HG02798 (cell line): ENCODE measurements at regions not wholly inside any gene's neighbourhood (a gene's known extent, or its start where the extent isn't known, plus 50 kb on each side); places are given as distances from the start of the nearest gene placed in this dataset.
A peak's percentile ranks its signal among the peaks of the same experiment; 100 is the strongest.
"Not testable (repeated sequence)": the region's sequence is repeated elsewhere in the genome, so short reads cannot be mapped to it uniquely, and the experiment has no call there.

ENCODE experiments used
- ATAC-seq: cut with Tn5 transposase; IDR thresholded peaks from one replicate; pipeline ENCODE4 v1.9.1; 2021; ENCODE audit warnings: mild to moderate bottlenecking; ENCODE audit not compliant: unreplicated experiment, poor library complexity

DNA sequence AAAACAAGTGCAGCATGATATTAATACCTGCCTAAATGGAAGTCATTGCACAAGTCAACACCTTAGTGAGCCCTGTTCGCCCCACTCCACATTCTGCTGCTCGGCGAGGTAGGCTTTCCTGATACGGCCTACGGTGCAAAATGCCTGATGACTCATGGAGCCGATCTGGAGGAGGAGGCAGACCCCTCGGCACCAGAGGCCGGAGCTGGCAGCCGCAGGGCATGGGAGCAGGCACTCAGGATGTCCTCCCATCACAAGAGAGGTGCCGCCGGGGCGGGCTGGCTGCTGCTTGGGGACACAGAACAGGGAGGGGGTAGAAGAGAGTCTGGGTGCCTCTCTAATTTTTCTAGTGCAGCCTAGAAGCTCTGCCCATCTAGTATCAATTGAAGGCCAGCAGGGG lies 418.5 kb upstream of the MGMT start:
- no peak for ATAC-seq

DNA sequence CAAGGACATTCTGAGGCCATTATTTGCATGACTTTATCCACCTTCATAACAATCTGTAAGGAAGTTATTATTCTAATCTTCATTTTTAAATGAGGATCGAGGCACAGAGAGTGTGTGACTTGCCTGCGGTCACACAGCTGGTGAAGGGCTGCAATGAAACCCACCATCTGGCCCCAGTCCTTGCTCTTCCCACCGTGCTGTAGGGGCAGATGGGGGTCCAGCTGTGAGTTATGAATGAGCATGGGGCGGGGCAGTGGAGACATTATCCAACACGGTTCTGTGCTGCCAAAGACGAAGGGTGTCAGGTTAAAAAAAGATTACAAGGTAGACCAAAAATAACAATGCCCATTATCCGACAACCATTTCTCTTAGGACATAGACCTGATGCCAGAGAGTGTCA lies 417.5 kb upstream of the MGMT start:
- no peak for ATAC-seq

DNA sequence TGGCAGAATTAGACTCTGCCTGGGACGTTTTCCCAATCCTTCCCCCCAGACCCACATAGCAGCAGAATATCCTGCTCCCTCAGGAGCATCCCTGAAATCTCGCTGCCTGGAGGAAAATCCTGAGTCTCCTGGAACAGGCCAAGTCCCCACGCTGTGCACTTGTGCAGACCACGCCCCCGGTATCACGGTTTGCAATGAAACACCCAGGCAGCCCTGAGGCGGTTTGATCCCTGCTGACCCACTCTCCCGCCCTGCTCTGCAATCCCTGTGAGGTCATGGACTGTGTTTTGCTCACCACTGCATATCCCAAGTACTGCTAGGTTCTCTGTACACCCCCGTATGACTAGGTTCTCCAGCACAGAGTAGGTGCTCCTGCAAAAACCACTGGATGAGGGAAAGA lies 411.8 kb upstream of the MGMT start:
- no peak for ATAC-seq

DNA sequence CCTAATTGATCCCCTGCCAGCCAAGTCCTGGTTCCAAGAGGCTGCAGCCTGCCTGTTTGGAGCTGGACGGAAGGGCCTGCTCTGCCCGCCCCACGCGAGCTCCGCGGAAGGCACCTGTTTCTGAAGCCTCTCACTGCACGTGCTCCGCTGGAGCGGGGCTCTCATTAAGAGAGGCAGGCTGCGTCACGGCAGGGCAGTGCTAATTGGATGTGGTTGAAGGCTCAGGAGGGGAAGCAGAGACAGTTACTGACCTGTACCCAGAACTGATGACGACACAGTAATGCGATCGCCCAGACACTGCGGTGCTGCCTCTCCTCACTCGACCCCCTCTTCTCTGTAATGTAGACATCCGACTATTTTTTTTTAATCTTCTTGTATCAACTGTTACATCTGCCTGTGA lies 411.1 kb upstream of the MGMT start:
- ATAC-seq, result no peak

DNA sequence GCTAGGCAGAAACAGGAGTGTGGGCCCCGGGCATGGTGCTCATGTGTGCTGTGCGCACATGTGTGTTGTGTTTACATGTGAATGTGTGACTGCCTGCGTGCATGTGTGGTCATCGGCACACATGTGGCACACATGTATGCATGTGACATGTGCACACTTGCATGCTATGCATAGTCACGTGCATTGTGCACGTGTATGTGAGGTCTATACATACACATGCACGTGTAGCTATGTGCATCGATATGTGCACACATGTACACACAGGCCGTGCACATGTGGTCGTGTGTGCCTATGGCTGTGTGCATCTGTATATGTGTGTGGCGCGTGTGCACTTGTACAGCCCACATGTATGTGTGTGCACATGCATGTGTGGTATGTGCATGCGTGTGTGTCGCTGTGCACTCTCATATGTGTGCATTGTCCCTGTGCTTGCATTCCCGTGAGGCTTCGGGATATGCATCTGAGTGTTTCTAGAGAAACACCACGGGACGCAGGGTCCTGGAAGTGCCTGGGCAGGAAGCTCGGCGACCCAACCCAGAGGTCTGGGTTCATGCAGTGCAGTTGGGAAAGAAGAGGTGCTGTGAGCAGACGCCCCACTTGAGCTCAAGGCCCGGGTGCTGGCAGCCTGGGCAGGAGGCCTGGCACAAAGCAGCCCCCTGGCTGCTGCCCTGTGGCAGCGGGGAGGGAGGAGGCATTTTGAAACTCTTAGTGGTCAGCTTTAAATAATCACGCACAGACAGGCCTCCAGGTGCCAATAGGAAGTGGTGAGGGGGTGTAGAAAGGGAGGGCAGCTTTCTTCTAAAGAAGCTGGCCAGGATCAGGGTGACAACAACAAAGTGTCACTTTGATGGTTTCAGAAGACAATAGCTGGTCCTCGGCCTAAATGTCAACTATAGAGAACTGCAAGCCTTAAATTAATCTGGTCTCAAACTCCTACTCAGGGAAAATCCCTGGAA lies 410.0 kb upstream of the MGMT start:
- no peak for ATAC-seq

DNA sequence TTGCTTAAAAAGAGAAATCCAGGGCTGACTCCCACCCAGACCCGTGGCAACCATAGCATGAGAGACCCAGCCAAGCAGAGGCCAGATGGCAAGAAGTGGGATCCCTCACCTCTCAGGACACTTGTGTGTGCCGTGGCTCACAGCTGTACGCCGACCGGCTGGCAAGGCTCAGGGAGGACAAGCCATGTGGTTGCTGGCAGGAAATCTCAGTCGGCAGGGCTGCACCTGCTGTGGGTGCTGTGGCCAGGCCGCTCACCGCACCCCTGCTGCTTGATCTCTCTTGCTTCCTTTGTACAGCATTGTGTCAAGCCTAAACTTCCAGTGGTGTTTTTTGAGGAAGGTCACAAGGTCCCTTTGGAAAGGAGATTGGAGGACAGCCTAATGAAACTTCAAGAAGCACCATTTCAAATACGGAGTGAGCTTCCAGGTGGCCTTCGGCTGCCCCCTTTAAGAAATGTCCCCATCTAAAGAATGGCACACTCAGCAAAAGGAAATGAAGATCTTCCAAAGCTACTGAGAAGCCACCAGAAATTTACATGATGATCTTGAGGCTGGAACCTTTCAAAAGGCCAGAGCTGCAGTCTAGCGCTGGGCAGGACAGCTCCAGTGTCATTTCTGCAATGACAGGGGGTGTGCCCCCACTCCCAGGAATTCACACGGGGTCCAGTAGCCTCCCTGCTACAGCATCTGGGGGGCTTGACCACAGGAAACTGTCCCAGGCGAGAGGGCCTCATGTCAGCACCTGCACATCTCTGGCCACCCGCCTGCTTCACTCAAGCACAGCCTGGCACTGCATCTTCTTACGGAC lies 409.0 kb upstream of the MGMT start:
- peak; percentile 73 for ATAC-seq

DNA sequence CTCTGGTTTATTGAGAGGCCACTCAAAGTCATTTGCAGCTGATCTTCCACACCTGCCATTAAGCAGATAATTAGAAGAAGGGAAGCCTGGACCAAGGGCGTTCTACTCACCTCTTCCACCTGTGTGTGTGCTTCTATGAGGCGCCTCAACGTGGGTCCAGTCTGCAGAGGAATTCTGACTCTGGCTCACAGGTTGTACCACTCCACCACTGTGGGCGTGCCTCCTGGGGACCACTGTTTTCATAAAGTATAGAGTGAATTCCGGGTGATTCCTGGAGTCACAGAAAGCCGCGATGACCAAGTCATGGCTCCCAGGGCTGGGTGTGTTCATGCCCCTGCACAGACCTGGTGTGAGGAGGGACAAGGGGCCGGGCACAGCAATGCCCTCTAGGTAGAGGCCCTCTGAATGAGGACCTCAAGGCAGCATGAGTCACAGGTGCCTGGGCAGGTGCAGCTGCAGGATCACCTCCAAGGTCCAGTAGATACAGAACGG lies 408.3 kb upstream of the MGMT start:
- ATAC-seq, result no peak

DNA sequence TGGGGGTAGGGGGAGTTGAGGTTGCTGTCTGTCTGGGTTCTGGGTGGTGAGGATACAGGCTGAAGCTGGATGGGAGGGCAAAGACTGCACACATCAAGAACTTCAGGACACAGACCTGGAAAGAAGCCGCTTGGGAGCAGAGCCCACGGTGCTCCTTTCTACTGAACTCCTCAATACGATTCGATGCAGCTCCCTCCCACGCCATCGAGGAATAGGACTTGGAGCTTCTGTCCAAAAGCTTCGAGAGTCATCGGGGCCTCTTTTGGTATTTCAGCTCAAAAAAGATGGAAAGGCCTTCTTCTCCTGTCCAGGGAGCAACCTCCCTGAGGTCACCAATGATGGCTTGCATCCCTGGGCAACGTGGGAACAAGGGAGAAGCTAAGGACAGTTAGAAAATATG lies 407.1 kb upstream of the MGMT start:
- ATAC-seq, result no peak

DNA sequence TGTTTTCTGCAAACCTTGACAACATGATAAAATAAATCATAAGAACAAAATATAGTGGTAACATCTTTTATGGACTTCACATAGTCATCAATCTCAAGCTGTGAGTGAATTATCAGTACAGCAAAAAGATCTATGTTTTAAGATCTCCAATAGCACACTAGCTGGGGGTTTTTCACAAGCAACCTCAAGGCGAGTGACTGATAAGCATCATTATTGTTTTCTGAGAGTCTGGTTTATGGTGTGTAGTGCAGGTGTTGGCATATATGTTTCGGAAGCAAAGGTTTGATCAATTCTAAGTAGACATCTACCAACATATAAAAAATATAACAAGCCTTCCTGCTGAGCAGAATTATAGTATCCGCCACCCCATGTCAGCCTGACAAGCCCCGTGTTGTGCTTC lies 403.8 kb upstream of the MGMT start:
- ATAC-seq, result no peak

DNA sequence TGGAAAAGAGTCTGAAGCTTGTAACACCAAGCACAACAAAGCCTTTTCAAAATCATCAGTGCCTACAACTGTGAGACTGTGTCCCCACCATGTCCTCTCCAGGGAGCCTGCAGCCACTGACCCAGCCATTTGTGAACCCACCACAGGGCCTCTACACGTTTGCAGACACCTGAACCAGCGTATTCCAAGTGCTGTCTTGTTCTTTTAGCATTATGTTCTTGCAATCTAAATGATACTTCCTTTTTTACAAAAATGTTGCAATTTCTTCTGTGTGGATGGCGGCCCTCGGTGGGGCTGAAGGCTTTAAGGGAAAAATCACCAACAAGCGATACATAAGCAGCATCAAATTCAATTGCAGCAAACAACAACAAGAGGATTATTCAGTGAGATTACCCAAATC lies 403.2 kb upstream of the MGMT start:
- no peak for ATAC-seq

DNA sequence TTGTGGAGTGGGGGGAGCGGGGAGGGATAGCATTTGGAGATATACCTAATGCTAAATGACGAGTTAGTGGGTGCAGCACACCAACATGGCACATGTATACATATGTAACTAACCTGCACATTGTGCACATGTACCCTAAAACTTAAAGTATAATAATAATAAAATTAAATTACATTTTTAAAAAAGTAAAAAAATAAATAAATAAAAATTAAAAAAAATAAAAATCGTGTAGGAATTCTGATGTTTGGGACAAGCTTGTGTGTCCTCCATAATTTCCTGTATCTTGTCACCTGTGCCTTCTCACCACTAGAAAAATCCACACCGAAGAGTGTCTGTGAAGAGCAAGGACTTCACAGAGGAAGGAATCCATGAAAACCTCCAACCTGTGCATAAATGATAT lies 400.5 kb upstream of the MGMT start:
- not testable (repeated sequence) for ATAC-seq

DNA sequence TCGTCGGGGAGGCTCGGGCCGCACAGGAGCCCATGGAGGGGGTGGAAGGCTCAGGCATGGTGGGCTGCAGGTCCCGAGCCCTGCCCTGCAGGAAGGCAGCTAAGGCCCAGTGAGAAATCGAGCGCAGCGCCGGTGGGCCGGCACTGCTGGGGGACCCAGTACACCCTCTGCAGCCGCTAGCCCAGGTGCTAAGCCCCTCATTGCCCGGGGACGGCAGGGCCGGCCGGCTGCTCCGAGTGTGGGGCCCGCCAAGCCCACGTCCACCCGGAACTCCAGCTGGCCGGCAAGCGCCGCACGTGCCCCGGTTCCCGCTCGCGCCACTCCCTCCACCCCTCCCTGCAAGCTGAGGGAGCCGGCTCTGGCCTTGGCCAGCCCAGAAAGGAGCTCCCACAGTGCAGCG lies 395.6 kb upstream of the MGMT start:
- not testable (repeated sequence) for ATAC-seq

DNA sequence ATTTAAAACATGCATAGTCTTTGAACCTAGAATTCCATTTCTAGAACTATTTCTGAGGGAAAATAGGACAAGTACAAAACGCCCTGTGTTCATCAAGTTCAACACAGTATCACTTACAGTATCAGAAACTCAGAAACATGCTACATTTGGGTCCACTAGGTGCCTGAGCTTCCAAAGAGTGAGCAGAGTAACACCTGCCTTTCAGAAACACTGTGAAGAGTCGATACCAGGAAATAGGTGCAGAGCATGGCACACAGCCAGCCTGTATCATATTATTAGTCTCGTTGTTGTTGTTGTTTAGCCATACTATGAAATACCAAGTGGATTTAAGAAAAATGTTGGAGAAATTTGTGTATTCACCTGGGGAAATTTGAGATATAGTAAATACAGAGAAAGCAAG lies 392.1 kb upstream of the MGMT start:
- ATAC-seq, result no peak

DNA sequence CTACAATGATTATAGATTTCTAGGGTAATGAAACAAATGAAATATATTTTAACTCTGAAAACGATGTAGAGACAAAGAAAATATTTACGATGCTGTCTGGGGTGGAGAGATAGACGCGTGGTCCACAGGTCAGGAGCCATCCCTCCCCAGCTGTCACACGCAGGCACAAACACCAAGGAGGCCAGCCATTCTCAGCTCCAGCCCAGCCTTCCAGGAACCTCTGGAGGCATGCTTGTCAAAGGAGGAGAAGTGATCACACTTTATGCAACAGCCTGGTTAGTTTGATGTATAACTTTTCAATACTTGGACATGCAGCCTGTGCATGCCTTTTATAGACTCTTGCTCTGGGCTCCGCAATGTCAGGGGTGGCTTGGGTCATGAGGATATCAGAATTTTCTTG lies 391.5 kb upstream of the MGMT start:
- no peak for ATAC-seq

DNA sequence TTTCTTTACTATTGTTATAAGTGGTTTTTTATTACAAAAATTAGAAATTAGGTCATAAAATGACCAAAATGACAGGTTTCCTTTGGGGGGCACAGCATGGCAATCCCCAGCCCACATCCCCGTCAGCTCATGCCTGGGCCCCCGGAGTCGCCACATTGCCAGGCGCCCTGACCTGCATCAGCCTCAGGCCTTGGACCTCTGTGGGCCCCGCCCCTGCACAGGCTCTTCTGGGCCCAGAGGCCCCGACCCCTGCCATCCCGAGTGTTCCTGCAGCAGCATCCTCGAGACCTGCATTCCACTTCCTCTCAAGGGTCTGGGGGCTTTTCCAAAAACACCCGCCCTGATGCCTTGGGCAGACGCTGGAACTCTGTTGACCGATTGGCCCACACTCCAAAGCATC lies 391.1 kb upstream of the MGMT start:
- ATAC-seq, result no peak

DNA sequence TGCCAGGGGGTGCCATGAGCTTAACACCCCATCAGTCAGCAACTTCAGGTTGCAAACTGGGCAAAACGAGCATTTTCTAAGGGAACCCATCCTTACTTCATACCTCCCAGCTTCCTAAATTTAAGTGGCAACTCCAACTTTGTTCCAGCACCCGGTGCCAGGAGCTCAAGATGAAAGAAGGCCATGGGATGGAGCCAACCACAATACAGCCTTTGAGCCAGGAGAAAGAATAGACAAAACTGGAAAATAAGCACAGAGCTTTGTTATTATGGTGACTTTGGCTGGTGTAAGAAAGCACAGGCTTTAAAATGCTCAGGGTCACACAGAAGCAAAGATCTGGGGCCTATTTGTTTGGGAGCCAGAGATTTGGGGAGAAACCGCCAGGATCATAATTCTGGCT lies 388.7 kb upstream of the MGMT start:
- no peak for ATAC-seq

DNA sequence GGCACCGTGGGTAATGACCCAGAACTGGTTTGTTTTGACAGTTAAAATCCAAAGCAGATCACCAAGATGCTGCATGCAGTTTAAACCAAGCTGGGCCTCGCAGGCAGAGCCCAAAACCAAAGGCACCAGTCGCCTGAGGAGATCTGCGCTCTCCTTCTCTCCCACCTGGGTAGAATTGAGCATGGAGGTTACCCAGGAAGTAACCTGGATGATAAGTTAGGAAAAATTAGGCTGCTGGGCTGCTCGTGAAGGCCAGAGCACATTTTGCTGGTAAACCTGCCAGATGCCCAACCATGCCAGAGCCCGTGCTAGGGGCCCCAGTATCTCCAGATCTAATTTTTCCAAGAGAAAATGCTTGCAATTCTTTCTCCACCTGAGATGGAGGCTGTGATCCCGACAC lies 388.3 kb upstream of the MGMT start:
- no peak for ATAC-seq

DNA sequence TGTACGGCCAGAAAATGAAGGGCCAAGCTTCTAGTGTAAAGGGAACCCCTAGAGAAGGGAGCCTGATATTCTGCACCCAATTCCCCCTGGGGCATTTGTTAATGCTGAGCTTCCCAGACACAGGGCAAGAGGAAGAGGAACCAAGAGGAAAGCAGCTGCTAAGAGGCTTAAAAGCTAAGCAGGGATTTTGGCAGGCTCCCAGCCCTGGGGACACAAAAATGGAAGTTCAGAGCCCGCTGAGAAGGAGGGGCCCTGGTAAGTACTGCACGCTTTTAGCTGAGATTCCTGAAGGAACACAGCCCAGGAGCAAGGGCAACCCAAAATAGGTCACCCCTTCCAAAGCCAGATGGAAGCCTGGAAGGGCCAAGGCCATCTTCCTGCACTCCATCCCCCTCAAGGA lies 387.3 kb upstream of the MGMT start:
- no peak for ATAC-seq

DNA sequence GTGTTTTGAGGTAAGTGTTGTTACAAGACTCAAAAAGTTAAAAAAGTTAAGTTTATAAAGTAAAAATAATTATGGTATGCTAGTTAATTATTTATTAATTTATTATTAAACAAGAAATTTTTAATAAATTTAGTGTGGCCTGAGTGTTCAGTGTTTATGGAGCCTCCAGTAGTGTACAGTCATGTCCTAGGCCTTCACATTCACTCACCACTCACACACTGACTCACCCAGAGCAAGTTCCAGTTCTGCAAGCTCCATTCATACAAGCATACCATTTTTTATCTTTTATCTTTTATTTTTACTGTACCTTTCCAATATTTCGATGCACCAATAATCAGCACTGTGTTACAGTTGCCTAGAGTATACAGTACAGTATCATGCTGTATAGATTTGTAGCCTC lies 381.2 kb upstream of the MGMT start:
- no peak for ATAC-seq

DNA sequence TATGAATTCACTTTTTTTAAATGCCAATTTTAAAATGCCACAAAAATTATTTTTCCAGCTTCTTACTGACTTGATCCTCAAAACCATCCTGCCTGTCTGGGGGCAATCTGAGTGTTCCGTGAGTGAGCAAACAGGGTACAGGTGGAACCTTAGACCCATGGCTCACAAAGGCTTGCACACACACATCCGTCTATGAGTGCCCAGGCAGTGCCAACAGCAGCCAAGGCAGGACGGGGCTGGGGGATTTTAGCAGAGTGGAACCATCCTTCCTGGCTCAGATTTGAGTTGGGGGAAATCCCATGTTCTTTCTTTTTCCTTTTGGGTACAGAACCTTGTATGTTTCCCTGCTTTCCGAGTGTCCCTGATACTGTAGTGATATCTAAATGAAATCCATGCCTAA lies 377.7 kb upstream of the MGMT start:
- ATAC-seq, result no peak

DNA sequence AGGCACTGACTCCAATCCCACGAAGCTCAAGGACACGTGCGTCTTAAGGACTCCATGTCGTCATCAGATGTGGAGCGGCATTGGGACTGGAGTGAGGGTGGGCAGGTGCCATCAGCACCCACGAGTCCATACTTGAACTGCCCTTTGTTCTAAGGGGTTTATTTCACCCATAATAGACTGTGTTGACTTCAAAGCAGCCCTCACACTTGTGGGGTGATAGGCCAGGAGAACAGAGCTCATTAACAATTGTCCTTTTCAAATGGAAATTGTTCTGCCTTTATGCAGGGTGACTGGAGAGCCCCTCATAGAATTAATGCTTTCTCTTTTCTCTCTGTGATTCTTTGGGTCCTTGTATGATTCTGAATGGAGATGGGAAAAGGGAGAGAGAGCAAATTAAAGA lies 376.9 kb upstream of the MGMT start:
- ATAC-seq, result no peak
